ENCODE measurements at regions not wholly inside any gene's neighbourhood (a gene's known extent, or its start where the extent isn't known, plus 50 kb on each side); places are given as distances from the start of the nearest gene placed in this dataset.
A peak's percentile ranks its signal among the peaks of the same experiment; 100 is the strongest.

DNA sequence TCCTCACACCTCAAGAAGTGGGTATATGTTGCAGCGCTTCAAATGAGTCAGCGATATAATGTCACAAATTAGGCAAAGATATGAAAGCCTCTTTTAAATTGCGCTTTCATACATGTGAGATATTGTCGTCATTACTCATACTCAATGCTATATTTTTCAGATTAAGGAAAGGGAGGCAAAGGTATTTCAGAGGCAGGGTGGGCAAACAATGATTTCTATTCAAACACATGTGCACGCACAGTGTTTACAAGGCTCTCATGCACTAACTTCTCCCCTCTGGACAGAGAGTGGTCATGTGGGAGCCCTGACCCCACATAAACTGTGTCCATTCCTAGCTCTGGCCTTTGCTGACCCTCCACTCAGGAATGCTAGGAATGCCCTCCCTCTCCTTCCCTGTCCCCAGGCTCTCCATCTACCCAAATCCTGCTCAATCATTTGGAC, 112.1 kb upstream of the TMEM170B start (continued):
- TF ChIP-seq, protein P1, sequence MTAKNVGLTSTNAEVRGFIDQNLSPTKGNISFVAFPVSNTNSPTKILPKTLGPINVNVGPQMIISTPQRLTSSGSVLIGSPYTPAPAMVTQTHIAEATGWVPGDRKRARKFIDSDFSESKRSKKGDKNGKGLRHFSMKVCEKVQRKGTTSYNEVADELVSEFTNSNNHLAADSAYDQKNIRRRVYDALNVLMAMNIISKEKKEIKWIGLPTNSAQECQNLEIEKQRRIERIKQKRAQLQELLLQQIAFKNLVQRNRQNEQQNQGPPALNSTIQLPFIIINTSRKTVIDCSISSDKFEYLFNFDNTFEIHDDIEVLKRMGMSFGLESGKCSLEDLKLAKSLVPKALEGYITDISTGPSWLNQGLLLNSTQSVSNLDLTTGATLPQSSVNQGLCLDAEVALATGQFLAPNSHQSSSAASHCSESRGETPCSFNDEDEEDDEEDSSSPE (CRISPR knock-in tag; IDR thresholded peaks at IDR 0.05) = 0 out of 2 replicates have a peak, but pooled peaks have one; percentile 19
- TF ChIP-seq ZNF598 (CRISPR knock-in tag; IDR thresholded peaks at IDR 0.05; ENCODE audit: borderline replicate concordance) (0 out of 2 replicates have a peak, but pooled peaks have one; percentile 24), ZBTB7B (CRISPR knock-in tag; IDR thresholded peaks at IDR 0.05) (peak; percentile 92), ZNF264 (CRISPR knock-in tag; IDR thresholded peaks at IDR 0.05) (0 out of 2 replicates have a peak, but pooled peaks have one; percentile 16), MAZ (IDR thresholded peaks at IDR 0.05; ENCODE audit: borderline replicate concordance, low read depth, low read length) (no peak), MAZ (CRISPR knock-in tag; IDR thresholded peaks at IDR 0.05; ENCODE audit: low read depth) (peak; percentile 49; the same call in 1 of the 2 replicates), SOX13 (IDR thresholded peaks at IDR 0.05) (peak; percentile 72), SOX13 (CRISPR knock-in tag; conservative IDR thresholded peaks at IDR 0.05 in 1 of 2, IDR thresholded peaks at IDR 0.05 in 1 of 2) (peak in 1 of 2 experiments; percentile 90; a peak in 2 of 4 replicates), CREB1 (IDR thresholded peaks at IDR 0.05) (no peak), CREB1 (CRISPR knock-in tag; IDR thresholded peaks at IDR 0.05) (peak; percentile 36; the same call in 1 of the 2 replicates), FOXA1 (IDR thresholded peaks at IDR 0.05) (peak; percentile 70), FOXA1 (CRISPR knock-in tag; IDR thresholded peaks at IDR 0.05) (peak; percentile 86), PHB2 (IDR thresholded peaks at IDR 0.05; ENCODE audit: partially characterized antibody) (no peak), JUN (CRISPR knock-in tag; IDR thresholded peaks at IDR 0.05) (peak; percentile 35), LCORL (IDR thresholded peaks at IDR 0.05) (0 out of 2 replicates have a peak, but pooled peaks have one; percentile 5), LCORL (CRISPR knock-in tag; IDR thresholded peaks at IDR 0.05) (peak; percentile 94), HDAC1 (CRISPR knock-in tag; IDR thresholded peaks at IDR 0.05) (peak; percentile 71)
- TF ChIP-seq, protein P2, sequence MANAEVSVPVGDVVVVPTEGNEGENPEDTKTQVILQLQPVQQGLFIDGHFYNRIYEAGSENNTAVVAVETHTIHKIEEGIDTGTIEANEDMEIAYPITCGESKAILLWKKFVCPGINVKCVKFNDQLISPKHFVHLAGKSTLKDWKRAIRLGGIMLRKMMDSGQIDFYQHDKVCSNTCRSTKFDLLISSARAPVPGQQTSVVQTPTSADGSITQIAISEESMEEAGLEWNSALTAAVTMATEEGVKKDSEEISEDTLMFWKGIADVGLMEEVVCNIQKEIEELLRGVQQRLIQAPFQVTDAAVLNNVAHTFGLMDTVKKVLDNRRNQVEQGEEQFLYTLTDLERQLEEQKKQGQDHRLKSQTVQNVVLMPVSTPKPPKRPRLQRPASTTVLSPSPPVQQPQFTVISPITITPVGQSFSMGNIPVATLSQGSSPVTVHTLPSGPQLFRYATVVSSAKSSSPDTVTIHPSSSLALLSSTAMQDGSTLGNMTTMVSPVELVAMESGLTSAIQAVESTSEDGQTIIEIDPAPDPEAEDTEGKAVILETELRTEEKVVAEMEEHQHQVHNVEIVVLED (CRISPR knock-in tag; IDR thresholded peaks at IDR 0.05; ENCODE audit: borderline replicate concordance) = 0 out of 2 replicates have a peak, but pooled peaks have one; percentile 42
- TF ChIP-seq, protein P3, sequence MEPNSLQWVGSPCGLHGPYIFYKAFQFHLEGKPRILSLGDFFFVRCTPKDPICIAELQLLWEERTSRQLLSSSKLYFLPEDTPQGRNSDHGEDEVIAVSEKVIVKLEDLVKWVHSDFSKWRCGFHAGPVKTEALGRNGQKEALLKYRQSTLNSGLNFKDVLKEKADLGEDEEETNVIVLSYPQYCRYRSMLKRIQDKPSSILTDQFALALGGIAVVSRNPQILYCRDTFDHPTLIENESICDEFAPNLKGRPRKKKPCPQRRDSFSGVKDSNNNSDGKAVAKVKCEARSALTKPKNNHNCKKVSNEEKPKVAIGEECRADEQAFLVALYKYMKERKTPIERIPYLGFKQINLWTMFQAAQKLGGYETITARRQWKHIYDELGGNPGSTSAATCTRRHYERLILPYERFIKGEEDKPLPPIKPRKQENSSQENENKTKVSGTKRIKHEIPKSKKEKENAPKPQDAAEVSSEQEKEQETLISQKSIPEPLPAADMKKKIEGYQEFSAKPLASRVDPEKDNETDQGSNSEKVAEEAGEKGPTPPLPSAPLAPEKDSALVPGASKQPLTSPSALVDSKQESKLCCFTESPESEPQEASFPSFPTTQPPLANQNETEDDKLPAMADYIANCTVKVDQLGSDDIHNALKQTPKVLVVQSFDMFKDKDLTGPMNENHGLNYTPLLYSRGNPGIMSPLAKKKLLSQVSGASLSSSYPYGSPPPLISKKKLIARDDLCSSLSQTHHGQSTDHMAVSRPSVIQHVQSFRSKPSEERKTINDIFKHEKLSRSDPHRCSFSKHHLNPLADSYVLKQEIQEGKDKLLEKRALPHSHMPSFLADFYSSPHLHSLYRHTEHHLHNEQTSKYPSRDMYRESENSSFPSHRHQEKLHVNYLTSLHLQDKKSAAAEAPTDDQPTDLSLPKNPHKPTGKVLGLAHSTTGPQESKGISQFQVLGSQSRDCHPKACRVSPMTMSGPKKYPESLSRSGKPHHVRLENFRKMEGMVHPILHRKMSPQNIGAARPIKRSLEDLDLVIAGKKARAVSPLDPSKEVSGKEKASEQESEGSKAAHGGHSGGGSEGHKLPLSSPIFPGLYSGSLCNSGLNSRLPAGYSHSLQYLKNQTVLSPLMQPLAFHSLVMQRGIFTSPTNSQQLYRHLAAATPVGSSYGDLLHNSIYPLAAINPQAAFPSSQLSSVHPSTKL (CRISPR knock-in tag; IDR thresholded peaks at IDR 0.05) = peak; percentile 95
- TF ChIP-seq, protein P4, sequence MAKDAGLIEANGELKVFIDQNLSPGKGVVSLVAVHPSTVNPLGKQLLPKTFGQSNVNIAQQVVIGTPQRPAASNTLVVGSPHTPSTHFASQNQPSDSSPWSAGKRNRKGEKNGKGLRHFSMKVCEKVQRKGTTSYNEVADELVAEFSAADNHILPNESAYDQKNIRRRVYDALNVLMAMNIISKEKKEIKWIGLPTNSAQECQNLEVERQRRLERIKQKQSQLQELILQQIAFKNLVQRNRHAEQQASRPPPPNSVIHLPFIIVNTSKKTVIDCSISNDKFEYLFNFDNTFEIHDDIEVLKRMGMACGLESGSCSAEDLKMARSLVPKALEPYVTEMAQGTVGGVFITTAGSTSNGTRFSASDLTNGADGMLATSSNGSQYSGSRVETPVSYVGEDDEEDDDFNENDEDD (CRISPR knock-in tag; IDR thresholded peaks at IDR 0.05; ENCODE audit: borderline replicate concordance) = no peak
- TF ChIP-seq, protein P5, sequence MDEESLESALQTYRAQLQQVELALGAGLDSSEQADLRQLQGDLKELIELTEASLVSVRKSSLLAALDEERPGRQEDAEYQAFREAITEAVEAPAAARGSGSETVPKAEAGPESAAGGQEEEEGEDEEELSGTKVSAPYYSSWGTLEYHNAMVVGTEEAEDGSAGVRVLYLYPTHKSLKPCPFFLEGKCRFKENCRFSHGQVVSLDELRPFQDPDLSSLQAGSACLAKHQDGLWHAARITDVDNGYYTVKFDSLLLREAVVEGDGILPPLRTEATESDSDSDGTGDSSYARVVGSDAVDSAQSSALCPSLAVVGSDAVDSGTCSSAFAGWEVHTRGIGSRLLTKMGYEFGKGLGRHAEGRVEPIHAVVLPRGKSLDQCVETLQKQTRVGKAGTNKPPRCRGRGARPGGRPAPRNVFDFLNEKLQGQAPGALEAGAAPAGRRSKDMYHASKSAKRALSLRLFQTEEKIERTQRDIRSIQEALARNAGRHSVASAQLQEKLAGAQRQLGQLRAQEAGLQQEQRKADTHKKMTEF (CRISPR knock-in tag; IDR thresholded peaks at IDR 0.05) = peak; percentile 54; the same call in 1 of the 2 replicates
- TF ChIP-seq, protein P6, sequence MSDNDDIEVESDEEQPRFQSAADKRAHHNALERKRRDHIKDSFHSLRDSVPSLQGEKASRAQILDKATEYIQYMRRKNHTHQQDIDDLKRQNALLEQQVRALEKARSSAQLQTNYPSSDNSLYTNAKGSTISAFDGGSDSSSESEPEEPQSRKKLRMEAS (IDR thresholded peaks at IDR 0.05) = peak; percentile 91

Measured in HepG2 (cell line).